Stimulated activated CD8-positive, alpha-beta memory T cell treated with anti-CD3 and anti-CD28 coated beads, Interleukin-15, amount 100 ng/mL, for 48 hours (primary cell): ENCODE measurements at regions not wholly inside any gene's neighbourhood (a gene's known extent, or its start where the extent isn't known, plus 50 kb on each side); places are given as distances from the start of the nearest gene placed in this dataset.
"Not testable (repeated sequence)": the region's sequence is repeated elsewhere in the genome, so short reads cannot be mapped to it uniquely, and the experiment has no call there.

Experiments
- DNase-seq, 2 donors: peaks; one replicate each; pipeline ENCODE4 v3.0.0-alpha.2; 2020; ENCODE audit warnings: low read depth in 2 of 2

DNA sequence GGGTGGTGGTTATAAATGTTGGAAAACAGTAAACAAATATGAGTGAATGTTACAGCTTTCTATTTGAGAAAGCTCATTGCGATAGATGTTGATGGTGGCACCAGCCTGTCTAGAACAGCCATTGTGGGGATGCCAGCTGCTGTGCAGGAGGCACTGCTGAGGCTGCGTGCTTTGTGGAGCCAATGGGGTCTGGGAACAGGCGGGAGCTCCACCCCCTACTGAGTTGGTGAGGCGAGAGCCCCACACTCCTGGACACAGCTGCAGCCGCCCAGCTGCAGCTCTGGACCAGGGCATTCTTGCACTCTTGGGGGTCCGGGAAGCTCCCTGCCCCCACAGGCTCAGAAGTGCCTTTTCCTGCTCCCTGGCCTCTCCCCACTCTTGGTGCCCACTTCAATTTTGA is 1147.1 kb upstream of the LRRTM3 start:
- DNase-seq: no peak

DNA sequence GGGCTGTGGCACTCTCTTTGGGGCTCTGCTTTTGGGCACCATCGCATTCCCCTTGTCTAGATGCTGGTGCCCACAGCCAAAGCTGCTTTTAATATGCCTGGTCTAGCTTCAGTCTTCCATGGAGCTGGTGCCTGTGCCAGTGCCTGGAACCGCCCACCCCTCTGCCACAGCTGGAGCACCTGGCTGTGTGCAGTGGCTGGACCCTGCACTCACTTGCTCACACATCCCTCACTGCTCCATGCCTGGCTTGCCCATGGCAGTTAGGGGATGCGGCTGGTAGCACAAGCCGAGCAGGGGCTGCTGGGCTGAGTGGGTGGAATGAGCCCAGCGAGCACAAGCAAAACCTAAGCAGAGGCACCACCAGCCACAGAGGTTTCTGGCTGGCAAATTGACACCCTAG is 1145.9 kb upstream of the LRRTM3 start:
- no peak for DNase-seq

DNA sequence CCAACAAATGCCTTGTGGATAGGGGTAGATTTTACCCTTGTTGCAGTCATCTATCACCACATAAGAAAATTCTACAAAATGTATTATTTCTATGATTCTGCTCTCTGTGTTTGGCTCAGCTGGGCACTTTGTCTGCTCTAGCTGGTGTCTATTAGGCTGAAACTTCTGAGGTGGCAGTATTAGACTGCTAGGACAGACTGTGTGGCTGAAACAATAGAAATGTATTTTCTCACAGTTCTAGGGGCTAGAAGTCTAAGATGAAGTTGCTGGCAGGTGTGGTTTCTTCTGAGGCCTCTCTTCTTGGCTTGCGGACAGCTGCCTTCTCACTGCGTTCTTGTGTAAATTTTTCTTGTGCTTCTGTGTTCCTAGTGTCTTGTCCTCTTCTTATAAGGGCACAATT is 1139.6 kb upstream of the LRRTM3 start:
- DNase-seq: no peak

DNA sequence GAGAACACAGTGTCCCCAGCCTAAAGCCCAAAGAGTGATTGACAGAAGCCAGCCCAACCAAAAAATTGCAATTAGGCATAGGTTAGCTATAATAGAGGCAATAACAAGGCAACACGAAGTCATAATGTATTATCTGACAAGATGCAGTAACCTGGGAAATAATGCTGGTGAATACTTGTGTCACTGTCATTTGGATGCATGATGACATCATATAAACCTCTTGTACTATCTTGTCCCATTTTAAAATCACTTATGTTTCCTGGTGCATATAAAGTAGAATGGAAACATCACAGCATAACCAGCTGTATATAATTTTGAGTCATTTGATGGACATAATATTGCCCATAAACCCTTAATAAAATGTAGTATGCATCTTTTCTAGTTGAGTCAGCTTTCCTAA is 1138.3 kb upstream of the LRRTM3 start:
- no peak for DNase-seq

DNA sequence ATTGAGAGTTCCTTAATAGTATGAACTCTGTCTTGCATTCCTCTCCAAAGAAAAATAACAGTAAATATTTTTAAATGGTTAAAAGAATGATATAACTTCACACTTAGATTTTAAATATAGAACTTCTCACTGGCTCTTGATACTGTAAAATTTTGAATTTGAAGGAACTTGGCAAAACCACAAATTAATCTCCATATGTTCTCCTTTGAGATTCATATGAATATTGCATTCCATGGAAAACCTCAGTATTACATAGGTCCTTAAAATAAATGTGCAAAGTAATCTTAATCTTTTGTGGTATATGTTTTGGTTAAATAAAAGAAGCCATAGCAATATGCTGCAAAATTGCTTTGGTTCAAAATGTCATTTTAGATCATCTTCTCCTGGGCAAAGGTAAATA is 1137.6 kb upstream of the LRRTM3 start:
- DNase-seq: no peak

DNA sequence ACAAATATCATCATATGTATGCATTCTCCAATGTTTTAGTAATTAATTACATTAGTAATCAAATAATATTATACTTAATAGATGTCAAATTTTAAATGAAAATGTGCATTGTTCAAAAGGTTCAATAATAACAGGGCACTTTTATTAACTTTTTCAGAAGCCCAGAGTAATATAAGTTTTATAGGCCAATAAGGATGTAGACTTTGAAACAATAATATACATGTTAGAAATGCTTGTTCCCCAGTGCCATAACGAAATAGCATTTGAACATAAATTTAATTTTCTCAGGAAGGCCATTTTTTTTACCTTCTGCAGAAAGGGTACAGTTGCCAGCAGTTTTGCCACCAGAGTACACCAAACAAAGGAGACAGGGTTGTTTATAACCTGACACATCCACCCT is 1133.9 kb upstream of the LRRTM3 start:
- no peak for DNase-seq

DNA sequence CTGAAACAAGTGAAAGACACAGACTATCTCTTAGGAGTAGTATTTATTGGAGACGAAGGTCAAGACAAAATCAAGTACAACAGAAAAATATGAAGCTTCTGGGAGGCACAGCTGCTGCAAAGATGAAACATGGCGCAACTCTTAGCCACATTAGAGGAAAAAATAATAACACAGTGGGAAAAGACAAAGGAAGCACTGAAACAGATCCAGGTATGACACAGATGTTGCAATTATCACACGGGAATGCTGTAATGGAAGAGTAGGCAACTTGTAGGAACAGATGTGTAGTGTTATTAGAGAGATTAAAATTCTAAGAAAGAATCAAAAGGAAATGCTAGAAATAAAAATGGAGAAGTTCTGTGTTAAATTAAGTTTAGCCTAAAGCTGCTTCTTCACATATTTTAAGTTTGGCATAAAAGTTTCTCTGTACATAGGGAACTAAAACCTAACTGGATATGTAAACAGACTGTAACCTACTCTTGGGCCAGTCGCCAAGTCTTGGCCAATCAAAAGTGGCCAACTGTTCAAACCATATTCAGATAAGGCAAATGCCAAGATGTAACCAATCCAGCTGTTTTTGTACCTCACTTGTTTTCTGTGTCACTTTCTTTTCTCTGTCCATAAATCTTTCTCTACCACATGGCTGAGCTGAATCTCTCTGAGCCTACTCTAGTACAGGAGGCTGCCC is 1132.0 kb upstream of the LRRTM3 start:
- DNase-seq: no peak

DNA sequence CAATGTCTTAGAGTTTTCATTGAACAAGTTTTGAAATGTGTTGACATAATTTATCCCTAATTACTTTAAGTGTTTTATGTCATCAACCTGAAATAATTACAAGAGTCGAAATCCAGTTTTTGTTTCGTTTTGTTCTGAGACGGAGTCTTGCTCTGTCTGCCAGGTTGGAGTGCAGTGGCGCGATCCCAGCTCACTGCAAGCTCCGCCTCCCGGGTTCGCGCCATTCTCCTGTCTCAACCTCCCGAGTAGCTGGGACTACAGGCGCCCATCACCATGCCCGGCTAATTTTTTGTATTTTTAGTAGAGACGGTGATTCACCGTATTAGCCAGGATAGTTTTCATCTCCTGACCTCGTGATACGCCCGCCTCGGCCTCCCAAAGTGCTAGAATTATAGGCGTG is 1131.0 kb upstream of the LRRTM3 start:
- not testable (repeated sequence) for DNase-seq

DNA sequence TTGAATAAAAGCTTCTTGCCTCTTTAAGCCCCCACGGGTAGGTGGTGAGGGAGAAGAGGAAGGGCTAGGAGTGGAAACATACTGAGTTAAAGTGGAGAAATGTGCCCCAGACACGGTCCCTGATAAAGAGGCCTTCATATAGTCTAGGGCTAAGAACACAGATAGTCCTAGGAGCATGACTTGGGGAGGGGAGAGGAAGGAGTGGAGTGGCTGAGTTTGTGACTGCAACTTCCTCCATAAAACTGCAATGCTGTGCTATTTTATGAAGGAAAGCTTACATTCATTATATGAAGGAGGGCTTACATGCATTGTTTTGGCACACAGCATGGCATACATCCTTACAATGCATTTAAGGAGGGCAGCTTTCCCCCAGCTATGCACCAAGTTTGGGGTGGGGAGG is 1129.4 kb upstream of the LRRTM3 start:
- no peak for DNase-seq

DNA sequence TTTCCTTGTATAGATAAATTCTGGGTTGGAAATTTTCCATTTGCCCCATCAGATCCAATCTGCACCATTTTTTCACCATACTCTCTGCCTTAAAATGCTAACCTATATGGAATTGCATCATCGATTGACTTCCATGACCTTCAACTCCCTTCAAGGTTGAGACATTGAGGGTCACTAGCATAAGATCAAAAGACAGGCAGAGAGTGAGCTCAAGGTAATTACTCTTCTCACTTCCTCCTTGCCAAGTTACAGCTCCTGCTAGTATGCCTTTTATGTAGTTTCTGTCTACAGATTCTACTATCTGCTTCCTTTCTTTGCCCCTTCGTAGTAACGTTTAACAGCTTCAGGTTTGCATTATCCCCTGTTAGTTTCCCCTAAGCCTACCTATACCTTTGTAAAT is 1127.7 kb upstream of the LRRTM3 start:
- no peak for DNase-seq

DNA sequence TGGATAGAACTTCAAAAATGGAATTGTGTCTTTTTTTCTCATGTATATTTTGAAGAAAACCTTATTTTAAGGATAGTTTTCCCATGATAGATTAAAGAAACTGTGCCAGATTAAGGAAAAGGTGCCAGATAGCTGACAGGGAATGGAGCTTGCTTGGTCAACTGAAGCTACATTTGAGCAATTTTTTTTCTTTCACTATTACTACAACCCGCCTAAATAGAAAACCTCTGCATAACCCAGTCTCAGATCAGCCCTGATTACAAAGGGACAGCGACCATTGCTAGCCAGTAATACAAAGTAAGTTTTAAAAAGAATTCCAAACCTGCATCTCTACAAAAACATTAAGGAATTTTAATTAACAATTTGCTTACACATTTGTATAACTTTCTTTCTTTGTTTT is 1123.4 kb upstream of the LRRTM3 start:
- DNase-seq: no peak

DNA sequence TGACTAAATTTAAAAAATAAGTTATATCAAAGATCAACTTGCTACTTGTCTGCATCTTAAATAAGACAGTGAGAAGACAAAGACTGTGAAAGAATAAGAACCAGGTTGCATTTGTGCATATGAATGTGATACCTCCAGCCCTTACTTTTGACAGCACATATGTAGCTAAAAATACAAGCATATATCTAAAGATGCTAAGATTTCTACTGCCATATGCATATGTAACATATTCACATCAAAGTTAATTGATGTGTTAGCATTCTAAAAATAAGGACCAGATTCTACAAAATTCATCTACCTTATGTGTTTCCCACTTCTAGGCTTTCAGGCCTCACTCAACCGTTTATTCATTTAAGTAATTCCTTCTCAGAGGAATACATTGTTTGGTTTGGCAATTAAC is 1120.3 kb upstream of the LRRTM3 start:
- no peak for DNase-seq

DNA sequence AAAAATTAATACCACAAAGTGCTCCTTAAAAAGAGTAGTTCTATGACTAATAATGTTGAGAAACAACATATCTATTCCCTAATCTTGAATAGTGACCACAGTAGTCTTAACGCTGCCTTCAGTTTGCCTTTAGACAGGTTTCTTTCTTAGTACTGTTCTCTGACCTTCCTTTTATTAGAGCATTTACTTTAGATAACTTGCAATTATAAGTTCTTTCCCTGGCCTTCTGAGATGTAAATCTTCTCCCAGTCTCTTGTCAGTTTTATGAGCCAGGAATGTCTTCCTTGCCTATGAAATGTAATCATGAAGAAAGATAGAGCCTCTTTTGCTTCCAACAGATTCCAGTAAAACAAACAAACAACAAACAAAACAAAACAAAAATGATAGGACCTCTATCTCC is 1119.8 kb upstream of the LRRTM3 start:
- DNase-seq: no peak

DNA sequence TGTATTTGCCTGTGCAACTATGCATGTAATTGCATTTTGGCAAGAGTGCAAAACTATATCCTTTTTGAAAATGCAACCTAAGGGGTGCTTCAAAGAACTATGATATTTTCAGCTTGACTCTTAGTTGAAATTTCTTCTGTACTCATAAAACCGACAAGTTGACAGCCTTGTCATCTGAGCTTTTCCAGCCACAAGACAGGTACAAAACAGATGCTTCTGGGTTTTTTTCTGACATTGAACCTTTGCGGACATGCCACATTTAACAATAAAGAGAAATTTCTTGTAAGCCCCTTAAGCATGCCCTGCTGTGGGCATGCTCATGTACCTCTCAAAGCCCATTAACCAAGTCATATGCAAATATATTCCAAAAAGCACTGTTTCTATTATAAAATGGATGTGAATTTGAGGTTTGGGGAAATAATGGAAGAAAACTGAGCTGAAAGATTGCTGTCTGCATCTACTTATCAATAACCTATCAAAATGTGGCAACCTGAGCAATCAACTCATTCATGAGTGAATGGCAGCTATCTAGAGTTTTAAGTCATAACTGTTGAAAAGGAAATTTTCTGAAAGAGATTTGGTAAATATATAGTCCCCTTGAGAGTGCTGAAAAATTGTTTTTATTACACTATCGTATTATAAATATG is 1117.0 kb upstream of the LRRTM3 start:
- no peak for DNase-seq

DNA sequence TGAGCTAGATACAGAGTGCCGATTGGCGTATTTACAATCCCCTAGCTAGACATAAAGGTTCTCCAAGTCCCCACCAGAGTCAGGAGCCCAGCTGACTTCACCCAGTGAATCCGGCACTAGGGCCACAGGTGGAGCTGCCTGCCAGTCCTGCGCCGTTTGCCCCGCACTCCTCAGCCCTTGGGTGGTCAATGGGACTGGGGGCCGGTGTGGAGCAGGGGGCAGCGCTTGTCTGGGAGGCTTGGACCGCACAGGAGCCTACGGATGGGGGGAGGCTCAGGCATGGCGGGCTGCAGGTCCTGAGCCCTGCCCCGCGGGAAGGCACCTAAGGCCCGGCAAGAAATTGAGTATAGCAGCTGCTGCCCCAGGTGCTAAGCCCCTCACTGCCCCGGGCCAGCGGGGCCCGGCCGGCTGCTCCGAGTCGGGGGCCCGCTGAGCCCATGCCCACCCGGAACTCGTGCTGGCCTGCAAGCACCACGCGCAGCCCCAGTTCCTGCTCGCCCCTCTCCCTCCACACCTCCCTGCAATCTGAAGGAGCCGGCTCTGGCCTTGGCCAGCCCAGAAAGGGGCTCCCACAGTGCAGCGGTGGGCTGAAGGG is 1113.8 kb upstream of the LRRTM3 start:
- DNase-seq: no peak

DNA sequence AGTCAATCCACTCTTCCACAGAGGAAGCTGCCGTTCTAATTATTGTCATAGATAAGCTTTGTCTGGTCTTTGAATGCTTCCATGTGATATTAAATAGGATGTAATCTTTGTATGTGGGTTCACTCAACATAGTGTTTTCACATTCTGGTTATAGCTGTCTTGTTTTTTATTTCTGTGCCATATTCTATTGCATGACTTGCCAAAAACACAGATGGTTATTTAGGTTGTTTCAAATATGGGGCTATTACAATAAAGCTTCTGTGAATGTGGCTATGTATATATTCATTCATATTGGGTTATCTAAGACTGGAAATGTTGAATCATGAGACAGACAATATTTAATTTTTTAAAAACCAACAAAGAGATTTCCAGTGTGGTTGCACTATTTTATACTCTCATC is 1109.3 kb upstream of the LRRTM3 start:
- no peak for DNase-seq

DNA sequence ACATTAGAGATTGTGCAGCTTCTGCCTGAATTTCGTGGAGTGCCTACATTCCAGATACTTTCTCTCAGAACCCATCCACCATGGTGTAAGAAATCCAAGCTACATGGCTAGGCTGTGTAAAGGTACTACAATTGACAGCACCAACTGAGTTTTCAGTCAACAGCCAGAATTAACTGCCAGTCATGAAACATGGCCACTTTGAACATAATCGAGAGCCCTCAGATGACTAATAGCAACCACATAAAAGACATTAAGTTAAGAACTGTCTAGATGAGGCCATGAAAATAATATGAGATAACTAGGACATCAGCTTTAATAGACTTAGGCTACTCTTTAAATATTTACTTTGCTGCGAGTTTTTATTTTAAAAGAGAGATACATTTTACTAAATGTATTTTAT is 1106.8 kb upstream of the LRRTM3 start:
- no peak for DNase-seq

DNA sequence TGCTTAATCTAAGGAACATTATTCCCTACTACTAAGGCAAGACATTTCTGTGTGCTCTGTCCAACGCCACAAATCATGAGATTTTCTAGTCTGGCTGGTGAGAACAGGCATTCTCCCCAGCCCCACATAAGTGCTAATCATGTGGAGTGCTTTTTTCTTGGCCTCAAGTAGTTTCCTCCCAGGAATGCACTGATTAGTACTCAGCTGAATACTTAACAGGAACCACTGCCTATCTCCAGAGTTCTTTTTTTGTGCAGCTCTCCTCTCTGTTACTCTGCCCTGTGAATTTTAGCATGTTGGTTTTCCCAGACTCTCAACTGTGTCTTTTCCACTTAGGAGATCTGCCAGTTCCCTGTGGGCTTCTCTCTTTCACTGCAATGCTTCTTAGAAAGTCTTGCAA is 1098.5 kb upstream of the LRRTM3 start:
- DNase-seq: no peak

DNA sequence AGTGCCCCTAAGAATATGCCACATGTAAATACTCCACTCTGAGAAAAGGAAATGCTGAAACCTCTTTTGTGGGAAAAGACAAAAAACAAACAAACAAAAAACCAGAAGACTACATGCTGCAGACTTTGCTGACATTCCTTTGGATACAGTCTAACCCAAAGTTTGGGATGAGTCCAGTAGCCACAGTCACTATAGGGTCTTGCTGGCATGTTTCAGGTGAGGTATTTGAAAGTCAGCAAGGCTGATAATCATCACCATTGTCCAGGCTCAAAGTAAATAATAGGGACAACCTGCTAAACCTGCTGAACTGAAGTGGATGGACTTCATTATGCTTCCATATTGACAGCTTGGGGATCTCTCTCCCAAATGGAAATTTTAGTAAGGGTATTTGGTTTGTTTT is 1087.0 kb upstream of the LRRTM3 start:
- DNase-seq: no peak

DNA sequence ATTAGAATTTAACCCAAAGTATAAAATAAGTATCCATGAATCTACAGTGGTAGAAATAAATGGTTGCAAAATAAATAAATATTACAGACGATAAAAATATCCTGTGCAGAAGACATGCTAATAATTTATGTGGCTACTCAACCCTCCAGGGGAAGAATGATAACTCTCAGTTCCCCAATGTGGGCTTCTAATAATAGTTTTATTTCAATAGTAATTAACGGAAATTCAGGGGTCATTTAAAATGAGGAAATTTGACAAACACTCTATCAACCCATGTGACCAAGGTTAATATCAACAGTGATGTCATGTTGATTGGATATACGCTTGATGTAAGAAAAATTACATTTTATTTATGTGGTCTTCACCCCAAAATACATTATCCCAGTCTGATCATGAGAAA is 1082.6 kb upstream of the LRRTM3 start:
- DNase-seq: no peak

DNA sequence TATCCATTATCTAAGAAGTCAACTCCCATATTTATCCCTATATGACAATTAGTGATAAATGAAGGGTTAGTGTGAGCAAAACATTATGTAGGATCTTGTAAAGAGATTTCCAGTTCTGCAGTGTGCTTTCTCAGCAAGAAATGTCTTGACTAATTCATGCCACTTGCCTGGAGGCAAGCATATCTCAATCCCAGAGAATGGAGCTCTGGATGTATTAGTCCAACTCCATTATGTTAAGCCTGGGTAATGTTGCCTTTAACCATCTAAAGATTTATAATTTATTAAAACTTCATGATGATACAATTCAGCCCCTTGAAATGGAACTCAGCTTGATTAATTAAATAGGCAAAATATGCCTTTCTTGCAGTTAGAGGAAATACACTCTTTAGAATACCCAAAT is 1079.9 kb upstream of the LRRTM3 start:
- no peak for DNase-seq

DNA sequence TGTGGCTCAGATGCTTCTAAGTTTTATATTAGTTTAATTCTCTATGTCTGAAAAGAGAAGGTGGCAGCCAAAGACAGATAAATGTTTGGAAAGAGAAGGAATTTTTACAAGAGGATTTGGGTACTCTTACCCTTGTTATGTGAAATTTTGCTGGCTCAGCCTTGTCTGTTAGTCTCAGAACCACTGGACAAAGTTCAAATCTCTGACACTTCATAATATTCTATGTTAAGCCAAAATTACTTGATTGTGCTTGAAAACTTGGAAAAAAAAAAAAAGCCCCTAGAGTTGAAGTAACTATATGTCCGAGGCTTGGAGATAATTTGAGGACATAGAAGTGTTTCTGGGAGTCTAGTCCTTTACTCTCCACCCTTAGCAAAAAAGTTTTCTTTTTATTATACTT is 1079.3 kb upstream of the LRRTM3 start:
- no peak for DNase-seq

DNA sequence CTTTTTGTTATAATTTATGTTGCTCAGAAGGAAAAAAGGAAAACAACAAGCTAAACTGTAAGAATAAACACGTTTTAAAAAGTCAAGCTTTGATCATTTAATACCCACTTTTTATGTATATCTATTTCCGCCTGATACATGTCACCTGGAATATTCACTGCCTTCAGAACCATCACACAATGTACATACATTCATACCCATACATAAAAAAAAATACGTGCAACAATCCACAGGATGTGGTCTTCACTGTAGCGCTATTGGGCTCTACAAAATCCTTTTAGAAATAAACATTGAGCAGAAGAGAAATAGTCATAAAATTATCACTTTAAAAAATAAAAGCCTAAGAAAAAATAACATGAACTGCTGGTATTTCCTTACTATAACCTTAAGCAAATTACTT is 1078.9 kb upstream of the LRRTM3 start:
- no peak for DNase-seq
